Activated T-cell treated with anti-CD3 and anti-CD28 coated beads for 48 hours (primary cell): ENCODE measurements at regions not wholly inside any gene's neighbourhood (a gene's known extent, or its start where the extent isn't known, plus 50 kb on each side); places are given as distances from the start of the nearest gene placed in this dataset.
A peak's percentile ranks its signal among the peaks of the same experiment; 100 is the strongest.

ENCODE experiments used
- DNase-seq: peaks from one replicate; pipeline ENCODE4 v3.0.0-alpha.2; 2020; ENCODE audit warnings: low read depth

DNA sequence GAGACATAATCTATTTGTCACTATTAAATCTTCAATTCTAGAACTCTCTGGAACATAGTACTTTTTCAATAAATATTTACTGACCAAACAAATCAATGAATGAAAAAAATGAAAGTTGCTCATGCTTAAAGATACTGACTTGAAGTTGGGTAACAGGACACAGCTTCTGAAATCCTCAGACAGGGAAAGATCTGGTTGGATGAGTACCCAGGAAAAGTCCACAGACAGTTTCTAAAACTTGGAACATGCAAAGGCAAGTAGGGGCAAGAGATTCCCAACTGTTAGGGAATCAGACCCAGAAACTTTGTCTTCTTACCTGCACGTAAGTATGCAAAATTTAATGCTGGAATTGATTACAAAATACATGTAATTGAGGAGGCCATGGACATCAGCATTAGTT lies 366.2 kb downstream of the ACTL7B start:
- DNase-seq, result no peak

DNA sequence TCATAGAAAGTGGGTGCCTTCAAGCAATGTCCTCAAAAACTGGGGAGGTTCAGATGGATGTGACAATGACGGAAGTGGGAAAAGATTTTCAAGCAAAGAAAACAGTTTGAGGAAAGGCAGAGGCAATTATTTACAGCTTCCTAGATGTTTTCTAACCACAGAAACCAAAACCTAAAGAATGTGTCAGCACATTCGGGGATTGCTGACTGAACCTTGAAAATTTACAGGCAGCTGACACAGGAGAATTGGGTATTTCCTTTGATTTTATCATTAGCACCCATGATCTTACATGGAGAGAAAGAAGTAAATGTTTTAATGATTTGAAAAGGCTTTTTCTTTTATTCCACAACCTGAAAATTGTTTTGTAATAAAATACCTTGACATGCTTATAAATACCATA lies 369.0 kb downstream of the ACTL7B start:
- no peak for DNase-seq

DNA sequence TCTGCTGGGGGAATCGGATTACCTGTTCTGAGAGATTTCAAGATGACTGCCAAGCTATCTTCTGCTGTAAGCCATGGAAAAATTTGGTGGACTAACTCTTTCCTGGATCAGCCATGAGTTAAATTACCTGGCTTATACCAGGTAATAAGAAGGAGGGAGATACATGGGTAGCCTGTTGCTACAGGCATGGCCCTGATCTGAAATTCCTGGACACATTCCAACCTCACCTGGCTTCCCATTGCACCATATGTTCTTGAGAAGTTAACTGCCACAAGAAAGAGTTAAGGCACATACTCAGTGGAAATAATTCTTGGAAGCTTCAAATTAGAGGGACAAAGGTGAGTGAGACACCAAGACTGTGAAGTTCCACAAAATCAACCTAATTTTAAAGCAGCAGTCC lies 371.3 kb downstream of the ACTL7B start:
- no peak for DNase-seq

DNA sequence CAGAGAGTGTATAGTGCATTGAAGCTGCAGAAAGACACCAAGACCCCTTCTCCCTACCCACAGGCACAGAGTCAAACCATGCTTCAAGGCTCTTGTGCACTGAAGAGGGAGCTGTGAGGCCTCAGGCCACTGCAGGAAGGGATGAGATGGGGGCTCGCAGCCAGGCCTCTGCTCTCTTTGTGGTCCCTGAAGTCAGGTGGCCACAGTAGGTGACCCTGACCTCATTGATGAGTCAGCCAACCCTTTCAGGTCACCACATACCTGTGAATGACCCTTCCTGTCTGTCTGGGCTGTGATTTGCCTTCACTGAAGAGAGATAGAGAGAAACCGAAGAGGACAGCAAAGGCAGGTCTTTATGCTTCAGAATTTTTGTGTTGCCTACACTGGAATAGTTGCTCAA lies 372.1 kb downstream of the ACTL7B start:
- no peak for DNase-seq

DNA sequence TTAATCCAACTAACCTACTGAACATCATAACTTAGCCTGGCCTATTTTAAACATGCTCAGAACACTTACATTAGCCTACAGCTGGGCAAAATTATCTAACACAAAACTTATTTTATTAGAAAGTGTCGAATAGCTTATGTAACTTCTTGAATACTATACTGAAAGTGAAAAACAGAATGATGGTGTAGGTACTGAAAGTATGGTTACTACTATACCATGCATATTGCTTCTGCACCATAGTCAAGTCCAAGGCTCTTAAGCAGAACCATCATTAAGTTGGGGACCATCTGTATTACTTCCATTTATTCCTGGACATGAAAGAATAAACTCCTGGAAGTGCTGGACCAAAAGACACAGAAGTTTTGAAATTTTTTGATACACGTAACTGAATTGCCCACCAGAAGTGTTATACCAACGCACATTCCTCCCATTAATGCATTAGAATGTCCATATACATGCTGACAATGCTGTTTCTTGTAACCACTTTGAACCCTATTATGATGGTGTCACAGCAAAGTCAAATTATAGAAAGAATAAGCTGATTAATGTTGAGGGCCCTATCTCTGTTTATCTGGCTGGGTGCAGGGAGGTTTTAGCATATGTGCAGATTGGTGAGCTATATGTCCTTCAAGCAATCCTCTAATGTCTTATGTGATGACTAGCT lies 375.7 kb downstream of the ACTL7B start:
- DNase-seq, result no peak

DNA sequence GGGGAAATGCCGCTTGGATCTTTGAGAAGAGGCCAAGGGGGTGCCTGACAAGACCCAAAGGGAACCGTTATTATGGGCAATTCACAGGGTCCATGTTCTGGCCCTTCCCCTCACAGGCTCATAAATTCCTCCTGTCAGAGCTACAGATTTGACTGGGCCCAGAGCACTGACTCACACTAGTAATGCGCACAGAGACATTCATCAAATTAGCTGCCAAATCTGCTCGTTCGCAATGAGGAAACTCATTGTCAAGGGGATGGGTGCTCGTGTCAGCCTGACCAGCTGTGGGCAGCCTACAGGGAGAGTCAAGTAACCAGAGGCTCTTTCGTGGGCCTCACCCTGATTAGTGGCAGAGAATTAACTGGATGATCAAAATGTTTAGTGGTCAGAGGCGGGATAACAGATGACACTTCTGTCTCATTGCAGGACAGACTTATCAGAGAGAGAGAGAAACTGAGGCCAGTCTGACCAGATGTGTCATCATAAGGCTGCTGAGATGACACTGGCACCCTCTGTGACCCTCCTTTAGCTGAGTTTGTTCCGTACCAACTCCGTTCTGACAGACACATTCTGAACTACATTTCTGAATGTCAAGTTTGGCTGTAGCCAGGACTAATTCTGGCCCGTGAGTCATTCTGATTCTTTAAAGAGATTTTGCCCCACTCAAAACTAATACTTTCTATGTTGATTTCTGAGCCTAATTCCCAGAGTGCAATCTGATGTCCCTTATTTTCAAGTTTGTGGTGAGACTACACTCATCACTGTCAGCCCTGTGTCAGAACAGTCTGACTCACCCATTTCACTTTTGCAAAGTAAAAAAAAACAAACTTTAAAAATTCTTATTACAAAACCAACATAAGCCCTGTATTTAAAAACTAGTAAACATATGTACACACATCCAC lies 377.1 kb downstream of the ACTL7B start:
- DNase-seq, result no peak

DNA sequence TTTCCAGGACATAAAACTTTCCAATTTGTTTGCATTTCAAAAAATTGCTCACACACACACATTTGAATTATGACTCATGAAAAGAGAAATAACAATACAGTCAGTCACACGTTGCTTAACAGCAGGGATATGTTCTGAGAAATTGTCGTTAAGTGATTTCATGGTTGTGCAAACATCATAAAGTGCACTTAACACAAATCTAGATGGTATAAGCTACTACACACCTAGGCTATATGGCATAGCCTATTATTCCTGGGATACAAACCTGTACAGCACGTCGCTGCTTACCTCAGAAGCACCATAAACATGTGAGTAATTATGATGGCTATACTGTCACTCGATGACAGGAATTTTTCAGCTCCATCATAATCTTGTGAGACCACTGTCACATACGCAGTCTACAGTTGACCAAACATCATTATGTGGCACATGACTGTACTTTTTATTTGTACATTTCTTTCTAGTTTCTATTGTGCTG lies 378.2 kb downstream of the ACTL7B start:
- DNase-seq, result no peak

DNA sequence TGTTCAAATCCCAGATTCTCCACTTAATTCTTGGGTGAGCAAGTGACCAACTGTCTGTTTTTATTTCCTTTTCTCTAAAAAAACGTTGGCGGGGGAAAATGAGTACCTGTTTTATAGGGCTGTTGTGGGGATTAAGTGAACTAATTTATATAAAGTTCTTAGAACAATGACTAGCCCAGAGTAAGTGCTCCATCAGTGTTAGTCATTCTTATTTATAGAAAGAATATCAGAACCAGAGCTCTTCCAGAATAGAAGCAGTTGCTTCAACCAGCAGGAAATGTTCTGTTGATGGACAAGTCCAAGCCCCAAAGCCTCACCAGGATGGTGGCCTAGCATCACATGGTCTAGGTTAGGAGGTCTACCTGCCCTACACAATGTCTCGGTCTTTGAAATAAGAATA lies 379.2 kb downstream of the ACTL7B start:
- DNase-seq, result no peak

DNA sequence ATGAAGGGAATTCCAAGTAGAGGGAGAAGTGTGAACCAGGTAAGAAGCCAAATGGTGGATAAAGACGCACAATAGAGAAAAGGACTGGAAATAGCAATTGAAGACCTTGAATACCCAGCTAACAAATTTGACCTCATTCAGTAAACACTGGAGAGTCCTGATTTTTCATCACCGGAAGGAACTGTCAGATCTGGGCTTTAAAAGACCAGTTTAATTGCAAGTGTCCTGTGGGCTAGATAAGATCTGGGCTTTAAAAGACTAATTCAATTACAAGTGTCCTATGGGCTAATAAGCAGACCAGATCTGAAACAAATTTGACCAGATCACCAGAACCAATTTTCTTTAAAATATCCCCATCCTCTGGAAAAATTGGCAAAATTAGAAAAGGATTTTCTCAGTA lies 380.0 kb downstream of the ACTL7B start:
- no peak for DNase-seq

DNA sequence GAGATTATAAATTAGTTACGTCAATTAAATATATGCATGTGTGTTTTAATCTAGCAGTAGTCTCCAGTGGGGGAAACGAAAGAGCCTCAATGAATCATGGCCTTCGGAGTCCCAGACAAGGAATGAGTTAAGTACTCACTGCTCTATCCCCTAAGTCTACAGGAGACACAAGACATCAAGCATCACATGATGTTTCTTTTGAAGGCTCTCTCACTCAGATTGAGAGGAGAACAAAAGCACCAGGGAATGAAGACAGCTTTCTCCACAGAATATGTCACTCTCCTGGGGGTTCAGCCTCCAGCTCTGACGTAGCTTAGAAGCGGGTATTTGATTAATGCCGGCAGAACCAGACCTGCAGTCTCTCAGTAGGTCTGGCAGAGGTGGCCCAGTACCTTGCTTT lies 381.4 kb downstream of the ACTL7B start:
- DNase-seq, result no peak

DNA sequence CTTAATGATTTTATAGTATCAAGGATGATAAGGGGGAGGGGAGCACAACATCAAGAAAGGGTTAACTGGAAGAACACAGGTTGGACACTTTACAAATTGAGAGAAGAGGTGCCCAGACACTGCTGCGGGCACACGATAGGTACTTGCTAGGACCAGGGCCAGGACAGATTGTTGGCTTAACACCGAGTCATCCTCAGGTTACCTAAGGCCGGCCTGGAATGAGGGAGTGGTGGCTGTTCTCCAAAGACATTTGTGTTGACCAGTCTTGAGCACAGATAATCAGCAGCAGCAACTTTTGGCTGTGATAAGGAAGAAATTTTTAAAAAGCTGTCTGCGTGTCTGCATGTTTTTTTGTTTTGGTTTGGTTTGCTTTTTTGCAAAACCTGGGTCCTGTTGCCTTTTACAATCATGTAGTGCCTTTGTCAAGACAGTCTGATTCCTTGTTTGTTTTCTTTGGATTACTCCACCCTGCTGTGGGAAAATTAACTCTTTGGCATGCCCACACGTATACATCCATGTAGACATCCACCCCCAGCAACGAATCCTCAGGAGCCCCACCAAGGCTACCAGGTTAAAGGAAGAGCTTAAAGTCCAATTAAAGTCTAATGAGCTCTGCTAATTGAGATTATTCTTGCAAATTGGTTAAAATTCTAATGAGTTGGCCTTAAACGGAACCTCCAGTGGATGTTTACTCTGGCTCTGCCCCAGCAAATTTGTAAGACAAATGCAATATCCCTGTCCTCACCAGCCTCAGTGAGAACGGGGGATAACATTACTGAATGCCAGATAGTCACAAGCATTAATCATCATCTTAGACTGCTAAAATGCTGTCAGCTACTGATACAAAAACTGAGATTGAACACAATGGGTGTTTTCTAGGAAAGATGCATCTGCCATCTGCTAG lies 382.3 kb downstream of the ACTL7B start:
- no peak for DNase-seq

DNA sequence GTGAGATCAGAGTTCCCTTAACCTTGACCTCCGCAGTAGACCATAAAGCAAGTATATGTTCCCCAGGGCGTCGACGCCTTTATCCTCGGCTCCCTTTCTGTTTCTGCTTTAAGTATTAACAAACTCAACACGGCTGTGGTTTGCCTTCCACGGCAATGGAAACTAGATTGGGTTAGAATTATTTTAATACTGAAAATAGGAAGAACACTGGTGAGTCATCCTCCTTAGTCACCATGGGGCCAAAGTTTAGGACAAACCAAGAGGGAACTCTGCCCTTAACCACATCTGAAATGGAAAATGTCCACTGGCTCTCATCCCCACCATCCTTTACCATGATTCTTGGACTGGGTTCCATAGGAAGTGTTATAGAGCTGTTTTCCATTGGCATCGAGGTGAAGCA lies 386.1 kb downstream of the ACTL7B start:
- no peak for DNase-seq

DNA sequence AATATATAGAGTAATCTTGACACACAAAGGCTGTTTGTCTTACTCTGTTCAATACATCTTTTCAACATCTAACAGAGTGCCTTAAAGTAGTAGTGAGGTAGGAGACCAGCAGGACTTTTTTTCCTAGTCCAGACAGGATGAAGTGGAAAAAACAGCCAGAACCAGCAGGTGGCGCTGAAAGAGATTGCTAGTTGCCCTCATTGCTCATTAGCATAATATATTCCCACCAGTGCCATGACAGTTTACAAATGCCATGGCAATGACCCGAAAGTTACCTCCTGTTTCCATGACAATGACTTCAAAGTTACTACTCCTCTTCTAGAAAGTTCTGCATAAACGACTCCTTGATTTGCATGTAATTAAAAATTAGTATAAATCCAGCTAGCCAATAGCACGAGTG lies 387.4 kb downstream of the ACTL7B start:
- peak; percentile 17 for DNase-seq

DNA sequence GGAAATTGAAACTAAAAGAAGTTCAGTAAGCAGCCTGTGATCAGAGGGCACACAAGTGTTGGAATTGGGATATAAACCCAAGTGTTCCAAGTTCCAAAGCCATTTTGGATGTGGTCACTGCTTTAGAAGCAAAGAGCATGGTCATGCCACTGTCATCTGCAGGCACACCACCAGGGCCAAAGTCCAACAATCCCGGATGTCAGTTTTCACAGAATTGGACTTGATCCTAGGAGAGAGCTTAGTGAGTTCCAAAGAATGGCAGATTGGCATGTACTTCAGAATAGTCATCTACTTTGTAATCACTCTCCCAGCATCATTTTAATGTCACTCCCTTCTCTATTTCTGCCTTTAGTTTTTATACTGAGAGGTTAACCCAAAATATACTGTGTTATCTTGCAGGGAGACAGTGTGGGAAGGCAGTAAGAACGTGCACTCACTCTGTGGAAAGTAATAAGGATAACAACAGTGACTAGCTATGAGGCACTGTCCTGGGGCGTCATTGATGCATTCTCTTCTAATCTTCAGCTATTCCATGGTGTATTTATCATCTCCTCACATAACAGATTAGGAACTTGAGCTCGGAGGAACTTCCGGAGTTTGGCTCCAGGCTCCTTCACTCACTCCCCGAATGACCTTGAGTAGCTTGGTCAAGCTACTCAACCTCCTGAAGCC lies 388.0 kb downstream of the ACTL7B start:
- DNase-seq, result no peak

DNA sequence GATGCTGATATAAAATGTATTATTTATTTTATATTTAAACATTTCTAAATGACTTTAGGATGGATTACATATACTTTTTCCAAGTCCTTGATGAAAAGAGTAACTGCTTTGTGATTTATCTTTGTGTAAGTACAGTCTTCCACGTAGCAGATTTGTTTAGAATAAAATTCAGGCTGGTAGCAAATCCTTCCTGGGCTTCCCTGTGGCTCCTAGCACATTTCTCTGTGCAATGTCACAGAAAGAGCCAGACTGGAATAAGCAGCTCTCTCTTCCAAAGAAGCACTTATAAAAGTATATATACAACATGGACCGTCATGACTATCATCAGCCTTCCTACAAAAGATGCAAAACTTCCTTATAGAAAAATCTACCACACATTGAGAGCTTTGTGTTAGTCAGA lies 388.6 kb downstream of the ACTL7B start:
- DNase-seq, result no peak

DNA sequence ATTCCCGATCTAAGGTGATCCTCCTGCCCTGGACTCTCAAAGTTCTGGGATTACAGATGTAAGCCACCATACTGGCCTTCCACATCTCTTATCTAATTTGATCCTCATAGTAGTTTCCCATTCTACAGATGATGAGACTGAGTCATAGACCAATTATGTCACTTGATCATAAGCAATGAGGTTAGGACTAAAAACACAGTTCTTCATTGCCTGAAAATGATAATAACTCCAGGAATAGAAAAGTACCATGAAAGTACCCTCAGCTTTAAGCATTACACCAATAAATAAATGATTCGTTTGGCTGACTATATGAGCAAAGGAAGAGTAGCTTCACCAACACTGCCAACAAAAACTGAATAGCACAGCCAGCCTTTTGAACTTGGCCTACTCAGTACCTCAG lies 389.5 kb downstream of the ACTL7B start:
- no peak for DNase-seq

DNA sequence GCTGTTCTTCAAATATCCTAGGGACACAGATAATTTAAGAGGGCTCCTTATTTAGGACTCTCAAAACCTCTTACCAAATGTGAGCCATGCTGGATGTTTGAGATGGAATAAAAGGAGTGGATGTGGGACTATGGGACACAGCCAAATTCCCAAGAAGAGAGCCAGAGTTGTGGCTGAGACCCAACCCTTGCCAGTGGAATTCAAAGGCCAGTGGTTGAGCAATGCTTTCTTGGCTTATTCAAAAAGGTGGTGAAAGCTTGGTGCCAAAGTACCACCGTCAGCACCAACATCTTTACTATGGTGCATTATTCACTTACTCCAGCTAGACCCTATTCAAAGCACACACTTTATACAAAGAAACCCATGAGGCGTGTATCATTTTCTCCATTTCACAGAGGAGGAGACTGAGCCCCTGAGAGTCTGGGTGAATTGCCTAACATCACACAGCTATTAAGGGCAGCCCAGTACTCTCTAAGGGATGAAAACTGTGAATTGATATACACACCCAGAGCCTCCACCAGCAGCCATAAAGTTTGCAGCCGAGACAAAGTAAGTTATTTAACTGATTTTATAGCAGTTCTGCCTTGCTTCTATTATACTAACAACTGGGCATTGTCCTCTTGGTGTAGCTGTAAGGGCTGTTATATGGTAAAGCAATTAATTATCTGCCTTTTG lies 391.7 kb downstream of the ACTL7B start:
- DNase-seq, result no peak

DNA sequence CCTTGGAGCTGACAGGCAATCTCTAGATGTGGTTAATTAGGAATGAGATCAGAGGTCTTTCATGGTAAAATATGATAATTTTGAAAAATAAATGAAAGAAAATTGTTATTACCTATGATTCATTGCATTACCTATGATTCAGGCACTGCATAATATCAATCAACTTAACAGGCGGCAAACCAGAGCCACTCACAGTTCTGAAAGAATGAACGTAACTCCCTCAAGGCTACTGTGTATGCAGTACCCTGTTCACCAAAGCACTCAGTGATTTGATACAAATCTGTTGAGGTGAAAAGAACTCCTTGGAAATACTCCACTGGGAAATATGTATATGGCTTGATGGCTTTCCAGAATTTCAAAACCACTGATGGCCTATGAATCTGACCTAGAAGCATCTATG lies 398.9 kb downstream of the ACTL7B start:
- no peak for DNase-seq

DNA sequence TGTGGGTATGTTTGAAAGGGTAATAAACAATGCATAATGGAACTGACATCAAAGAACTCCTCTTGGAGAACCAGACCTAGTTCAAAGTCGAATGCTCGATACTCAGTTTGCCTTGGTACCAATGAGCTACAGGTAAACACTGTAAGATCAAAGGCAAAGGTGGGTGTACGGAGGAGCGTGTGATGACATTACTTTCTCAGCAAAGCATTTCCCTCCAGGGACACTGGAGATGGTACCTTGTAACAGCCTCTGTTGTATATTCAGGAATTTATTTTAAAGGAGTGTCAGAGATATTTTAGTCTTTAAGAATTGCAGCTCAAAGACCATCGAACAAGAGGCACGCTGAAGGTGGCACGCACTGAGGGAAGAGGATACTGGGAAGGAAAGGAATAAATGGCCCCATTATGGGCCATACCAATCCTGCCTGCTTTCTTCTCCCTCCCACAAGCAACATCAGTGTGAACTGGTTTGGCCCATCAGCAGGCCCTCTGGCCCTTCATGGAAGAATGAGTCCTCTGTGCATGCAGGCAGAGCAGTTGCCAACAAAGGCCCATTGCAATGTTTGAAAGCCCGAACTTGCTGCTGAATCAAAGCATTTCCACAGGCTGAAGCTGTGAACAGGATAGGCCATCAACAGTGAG lies 410.2 kb downstream of the ACTL7B start:
- no peak for DNase-seq

DNA sequence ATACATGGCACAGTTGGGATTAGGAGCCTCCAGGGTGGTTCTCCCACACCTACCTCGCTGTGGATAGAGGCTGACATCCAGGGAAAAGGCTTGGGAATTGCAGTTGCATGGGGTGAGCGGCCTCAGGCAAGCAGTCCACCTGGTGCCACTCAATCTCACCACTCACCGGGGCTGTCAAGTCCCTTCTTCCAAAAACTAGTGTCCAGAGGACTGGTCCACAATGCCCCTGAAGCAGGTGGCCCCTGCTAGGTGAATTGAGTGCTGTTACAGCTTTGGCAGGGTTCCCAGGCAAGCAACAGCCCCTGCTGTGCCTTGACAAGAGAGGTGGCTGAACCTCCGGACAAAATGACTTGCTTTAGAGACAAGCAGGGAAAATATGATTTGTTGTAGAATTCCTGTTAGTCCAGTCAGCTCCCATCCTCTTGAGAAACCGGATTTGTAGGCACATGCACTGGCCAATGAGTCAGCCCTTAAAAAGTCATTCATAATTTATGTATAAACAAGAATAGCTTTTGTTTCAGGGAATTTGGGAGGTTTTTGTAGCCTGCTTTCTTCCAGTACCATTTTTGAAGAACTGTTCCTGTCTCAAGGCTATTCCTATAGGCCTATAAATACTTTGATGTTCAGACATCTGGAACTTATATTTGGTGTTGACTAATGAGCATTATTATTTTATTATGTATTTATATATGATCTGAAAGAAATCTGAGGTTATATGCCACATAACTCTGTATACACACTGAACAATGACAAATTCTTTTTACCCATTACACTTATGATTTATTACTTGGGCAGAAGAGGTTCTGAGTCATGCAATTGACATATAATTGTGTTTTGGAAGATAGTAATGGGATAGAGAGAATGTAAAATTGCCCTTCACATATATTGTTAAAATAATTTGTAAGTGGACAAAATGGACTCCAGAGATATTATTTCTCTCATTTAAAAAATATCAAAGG lies 411.1 kb downstream of the ACTL7B start:
- no peak for DNase-seq
